ENCODE measurements at regions not wholly inside any gene's neighbourhood (a gene's known extent, or its start where the extent isn't known, plus 50 kb on each side); places are given as distances from the start of the nearest gene placed in this dataset.

DNA sequence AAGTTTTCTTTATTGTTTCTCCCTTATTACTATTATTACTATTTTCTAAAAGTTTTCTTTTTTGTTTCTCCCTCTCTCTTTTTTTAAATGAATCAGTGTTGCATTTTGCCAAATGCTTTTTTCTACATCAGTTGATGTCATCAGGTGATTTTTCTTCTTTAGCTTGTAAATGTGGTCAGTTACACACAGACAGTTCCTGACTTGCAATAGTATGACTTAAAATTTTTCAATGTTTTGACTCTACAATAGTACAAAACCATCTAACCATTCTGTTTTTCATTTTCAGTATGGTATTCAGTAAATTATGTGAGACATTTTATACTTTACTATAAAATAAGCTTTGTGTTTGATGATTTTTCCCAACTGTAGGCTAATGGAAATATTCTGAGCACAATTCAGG, 443.0 kb downstream of the GADD45G start:
- DNase-seq (ENCODE audit: low read depth): no peak
- no peak for TF ChIP-seq POLR2A (IDR thresholded peaks at IDR 0.05; ENCODE audit: extremely low read depth, insufficient read length)
- TF ChIP-seq, protein P1, sequence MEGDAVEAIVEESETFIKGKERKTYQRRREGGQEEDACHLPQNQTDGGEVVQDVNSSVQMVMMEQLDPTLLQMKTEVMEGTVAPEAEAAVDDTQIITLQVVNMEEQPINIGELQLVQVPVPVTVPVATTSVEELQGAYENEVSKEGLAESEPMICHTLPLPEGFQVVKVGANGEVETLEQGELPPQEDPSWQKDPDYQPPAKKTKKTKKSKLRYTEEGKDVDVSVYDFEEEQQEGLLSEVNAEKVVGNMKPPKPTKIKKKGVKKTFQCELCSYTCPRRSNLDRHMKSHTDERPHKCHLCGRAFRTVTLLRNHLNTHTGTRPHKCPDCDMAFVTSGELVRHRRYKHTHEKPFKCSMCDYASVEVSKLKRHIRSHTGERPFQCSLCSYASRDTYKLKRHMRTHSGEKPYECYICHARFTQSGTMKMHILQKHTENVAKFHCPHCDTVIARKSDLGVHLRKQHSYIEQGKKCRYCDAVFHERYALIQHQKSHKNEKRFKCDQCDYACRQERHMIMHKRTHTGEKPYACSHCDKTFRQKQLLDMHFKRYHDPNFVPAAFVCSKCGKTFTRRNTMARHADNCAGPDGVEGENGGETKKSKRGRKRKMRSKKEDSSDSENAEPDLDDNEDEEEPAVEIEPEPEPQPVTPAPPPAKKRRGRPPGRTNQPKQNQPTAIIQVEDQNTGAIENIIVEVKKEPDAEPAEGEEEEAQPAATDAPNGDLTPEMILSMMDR (IDR thresholded peaks at IDR 0.05; ENCODE audit: low read depth, low read length): no peak
- TF ChIP-seq, protein P2, sequence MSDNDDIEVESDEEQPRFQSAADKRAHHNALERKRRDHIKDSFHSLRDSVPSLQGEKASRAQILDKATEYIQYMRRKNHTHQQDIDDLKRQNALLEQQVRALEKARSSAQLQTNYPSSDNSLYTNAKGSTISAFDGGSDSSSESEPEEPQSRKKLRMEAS (IDR thresholded peaks at IDR 0.05; ENCODE audit: low read depth, low read length): no peak
- no peak for TF ChIP-seq MYC (IDR thresholded peaks at IDR 0.05; ENCODE audit: low read depth, low read length)
- H3K4me3 ChIP-seq (ENCODE audit: low read depth, low read length): no peak overlapping the region

DNA sequence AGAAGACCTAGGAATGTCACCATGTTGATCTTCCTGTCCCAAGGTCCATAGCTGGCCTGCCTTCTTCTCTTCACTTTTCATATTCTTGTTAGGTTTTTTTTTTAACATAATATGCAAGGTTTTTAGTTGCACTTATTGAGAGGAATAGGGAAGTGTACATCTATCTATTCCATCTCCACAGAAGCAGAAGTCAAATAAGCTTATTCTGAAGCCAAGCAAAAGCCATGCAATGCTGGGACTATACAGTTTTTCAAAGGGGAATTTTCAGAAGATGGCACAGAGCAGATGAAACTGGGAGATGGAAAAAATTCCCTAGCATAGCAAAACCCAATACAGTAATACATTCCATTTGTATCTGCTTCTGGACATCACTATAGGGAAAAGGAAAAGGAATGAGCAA, 447.6 kb downstream of the GADD45G start:
- no peak for DNase-seq (ENCODE audit: low read depth)
- TF ChIP-seq, protein P2 (IDR thresholded peaks at IDR 0.05; ENCODE audit: low read depth, low read length): no peak
- TF ChIP-seq POLR2A (IDR thresholded peaks at IDR 0.05; ENCODE audit: extremely low read depth, insufficient read length) (no peak), MYC (IDR thresholded peaks at IDR 0.05; ENCODE audit: low read depth, low read length) (no peak)
- TF ChIP-seq, protein P1 (IDR thresholded peaks at IDR 0.05; ENCODE audit: low read depth, low read length): no peak
- no peak overlapping the region for H3K4me3 ChIP-seq (ENCODE audit: low read depth, low read length)

DNA sequence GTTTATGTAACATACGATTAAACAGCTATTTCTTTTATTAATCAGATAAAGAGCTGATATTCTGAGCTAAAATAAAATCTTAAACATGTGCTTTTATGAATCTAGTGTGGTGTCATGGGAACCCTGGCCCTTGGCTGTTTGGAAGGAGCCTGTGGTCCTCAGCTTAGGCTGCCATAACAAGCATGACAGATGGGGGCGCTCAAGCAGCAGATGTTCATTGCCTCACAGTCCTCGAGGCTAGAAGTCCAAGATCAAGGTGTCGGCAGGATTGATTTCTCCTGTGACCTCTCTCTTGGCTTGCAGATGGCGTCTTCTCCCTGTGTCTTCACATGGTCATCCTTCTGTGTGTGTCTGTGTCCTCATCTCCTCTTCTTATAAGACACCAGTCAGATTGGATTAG, 448.2 kb downstream of the GADD45G start:
- DNase-seq (ENCODE audit: low read depth): peak; percentile 30
- TF ChIP-seq MYC (IDR thresholded peaks at IDR 0.05; ENCODE audit: low read depth, low read length) (no peak), POLR2A (IDR thresholded peaks at IDR 0.05; ENCODE audit: extremely low read depth, insufficient read length) (no peak)
- TF ChIP-seq, protein P2 (IDR thresholded peaks at IDR 0.05; ENCODE audit: low read depth, low read length): 0 out of 2 replicates have a peak, but pooled peaks have one; percentile 22
- TF ChIP-seq, protein P1 (IDR thresholded peaks at IDR 0.05; ENCODE audit: low read depth, low read length): peak; percentile 45
- no peak overlapping the region for H3K4me3 ChIP-seq (ENCODE audit: low read depth, low read length)

DNA sequence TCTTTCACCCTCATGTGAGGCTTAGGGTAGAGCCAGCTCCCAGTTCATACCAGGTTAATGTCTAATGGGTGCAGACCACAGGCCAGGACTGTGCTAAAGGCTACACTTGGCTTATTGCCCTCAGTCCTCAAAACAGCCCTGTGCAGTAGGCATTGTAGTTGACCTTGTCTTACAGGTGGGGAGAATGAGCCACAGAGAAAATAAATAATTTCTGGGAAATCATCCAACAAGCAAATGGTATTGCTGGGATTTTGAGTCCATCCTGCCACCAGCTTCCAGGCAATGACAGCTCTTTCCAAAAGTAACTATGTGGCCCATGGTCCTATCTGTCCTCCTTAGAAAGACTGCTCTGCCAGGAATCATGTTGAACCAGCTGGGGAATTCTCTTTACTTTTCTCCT, 450.0 kb downstream of the GADD45G start:
- DNase-seq (ENCODE audit: low read depth): no peak
- no peak for TF ChIP-seq MYC (IDR thresholded peaks at IDR 0.05; ENCODE audit: low read depth, low read length)
- no peak for TF ChIP-seq POLR2A (IDR thresholded peaks at IDR 0.05; ENCODE audit: extremely low read depth, insufficient read length)
- TF ChIP-seq, protein P1 (IDR thresholded peaks at IDR 0.05; ENCODE audit: low read depth, low read length): no peak
- TF ChIP-seq, protein P2 (IDR thresholded peaks at IDR 0.05; ENCODE audit: low read depth, low read length): no peak
- H3K4me3 ChIP-seq (ENCODE audit: low read depth, low read length): no peak overlapping the region

DNA sequence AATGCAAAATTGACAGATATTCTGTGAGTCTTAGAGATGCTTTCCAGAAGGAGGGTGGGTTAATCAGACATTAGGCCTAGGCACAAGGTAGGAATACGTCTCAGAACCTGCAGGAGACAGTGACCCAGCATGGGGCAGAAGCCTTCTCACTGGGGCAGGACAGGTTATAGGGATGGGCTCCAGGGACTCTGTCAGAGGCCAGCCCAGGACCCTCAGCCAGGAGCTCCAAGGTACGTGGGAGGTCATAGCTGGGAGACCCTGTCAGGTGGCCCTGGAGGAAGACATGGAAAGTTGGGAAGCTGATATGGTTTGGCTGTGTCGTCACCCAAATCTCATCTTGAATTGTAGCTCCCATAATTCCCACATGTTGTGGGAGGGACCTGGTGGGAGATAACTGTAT, 450.4 kb downstream of the GADD45G start:
- H3K4me3 ChIP-seq (ENCODE audit: low read depth, low read length): no peak overlapping the region
- no peak for DNase-seq (ENCODE audit: low read depth)
- TF ChIP-seq, protein P1 (IDR thresholded peaks at IDR 0.05; ENCODE audit: low read depth, low read length): no peak
- TF ChIP-seq, protein P2 (IDR thresholded peaks at IDR 0.05; ENCODE audit: low read depth, low read length): no peak
- TF ChIP-seq MYC (IDR thresholded peaks at IDR 0.05; ENCODE audit: low read depth, low read length) (no peak), POLR2A (IDR thresholded peaks at IDR 0.05; ENCODE audit: extremely low read depth, insufficient read length) (no peak)
